ENCODE measurements at regions not wholly inside any gene's neighbourhood (a gene's known extent, or its start where the extent isn't known, plus 50 kb on each side); places are given as distances from the start of the nearest gene placed in this dataset.
"Not testable (repeated sequence)": the region's sequence is repeated elsewhere in the genome, so short reads cannot be mapped to it uniquely, and the experiment has no call there.

GRCh38 chr7:52555805-52556204, 479.6 kb upstream of the POM121L12 start:
- in situ Hi-C loops (cut with HindIII; ENCODE audit: low pct_ligation_motif_present, low sequenced_read_pairs) = no loop called here
- no peak for TF ChIP-seq CTCF (IDR thresholded peaks at IDR 0.05; ENCODE audit: low read depth, low read length, missing control alignments)
- no peak for DNase-seq
- Histone ChIP-seq H3K27me3 (replicated peaks) (no peaks in the 10 kb centered on the region), H3K36me3 (replicated peaks) (no peaks in the 10 kb centered on the region), H3K27ac (no peak overlapping the region), H3K4me3 (ENCODE audit: low read depth, low read length) (no peak overlapping the region)

- Histone ChIP-seq H3K27ac (no peak overlapping the region), H3K4me3 (ENCODE audit: low read depth, low read length) (no peak overlapping the region), H3K27me3 (replicated peaks) (no peaks in the 10 kb centered on the region), H3K36me3 (replicated peaks) (no peaks in the 10 kb centered on the region)
- DNase-seq = no peak
- no peak for TF ChIP-seq CTCF (IDR thresholded peaks at IDR 0.05; ENCODE audit: low read depth, low read length, missing control alignments)
- in situ Hi-C loops (cut with HindIII; ENCODE audit: low pct_ligation_motif_present, low sequenced_read_pairs) = no loop called here
Observed at GRCh38 chr7:52547308-52547910, 488.0 kb upstream of the POM121L12 start.

- H3K36me3 ChIP-seq (replicated peaks); H3K27ac ChIP-seq; H3K4me3 ChIP-seq (ENCODE audit: low read depth, low read length); in situ Hi-C loops (cut with HindIII; ENCODE audit: low pct_ligation_motif_present, low sequenced_read_pairs); DNase-seq; H3K27me3 ChIP-seq (replicated peaks): not testable (repeated sequence)
Observed at GRCh38 chr7:52541198-52541765, 494.2 kb upstream of the POM121L12 start.

- H3K4me3 ChIP-seq (ENCODE audit: low read depth, low read length) = no peak overlapping the region
- H3K36me3 ChIP-seq (replicated peaks) = no peaks in the 10 kb centered on the region
- no peak for TF ChIP-seq CTCF (IDR thresholded peaks at IDR 0.05; ENCODE audit: low read depth, low read length, missing control alignments)
- in situ Hi-C loops (cut with HindIII; ENCODE audit: low pct_ligation_motif_present, low sequenced_read_pairs) = no loop called here
- H3K27me3 ChIP-seq (replicated peaks) = no peaks in the 10 kb centered on the region
- H3K27ac ChIP-seq = no peak overlapping the region
- DNase-seq = no peak
Observed at GRCh38 chr7:52540041-52540440, 495.4 kb upstream of the POM121L12 start.

- H3K36me3 ChIP-seq (replicated peaks) = no peaks in the 10 kb centered on the region
- H3K27ac ChIP-seq = no peak overlapping the region
- no peak overlapping the region for H3K4me3 ChIP-seq (ENCODE audit: low read depth, low read length)
- no peak for TF ChIP-seq CTCF (IDR thresholded peaks at IDR 0.05; ENCODE audit: low read depth, low read length, missing control alignments)
- no peaks in the 10 kb centered on the region for H3K27me3 ChIP-seq (replicated peaks)
- DNase-seq = no peak
- in situ Hi-C loops (cut with HindIII; ENCODE audit: low pct_ligation_motif_present, low sequenced_read_pairs) = no loop called here
Observed at GRCh38 chr7:52539414-52539813, 496.0 kb upstream of the POM121L12 start.

- in situ Hi-C loops (cut with HindIII; ENCODE audit: low pct_ligation_motif_present, low sequenced_read_pairs) = no loop called here
- TF ChIP-seq CTCF (IDR thresholded peaks at IDR 0.05; ENCODE audit: low read depth, low read length, missing control alignments) = no peak
- Histone ChIP-seq H3K4me3 (ENCODE audit: low read depth, low read length) (no peak overlapping the region), H3K36me3 (replicated peaks) (no peaks in the 10 kb centered on the region), H3K27me3 (replicated peaks) (no peaks in the 10 kb centered on the region), H3K27ac (no peak overlapping the region)
- no peak for DNase-seq
Observed at GRCh38 chr7:52537051-52537450, 498.4 kb upstream of the POM121L12 start.

Measured in brain microvascular endothelial cell (primary cell).